Nephron progenitor cell (in vitro differentiated cells): ENCODE measurements at regions not wholly inside any gene's neighbourhood (a gene's known extent, or its start where the extent isn't known, plus 50 kb on each side); places are given as distances from the start of the nearest gene placed in this dataset.

ENCODE experiments used
- DNase-seq: peaks from one replicate; pipeline ENCODE4 v3.0.0; 2021
- H3K27ac Mint-ChIP-seq: 2 replicates; pipeline ENCODE4 v1.8.0; 2021; ENCODE audit warnings: mild to moderate bottlenecking, moderate library complexity, mixed read lengths
- H3K27me3 Mint-ChIP-seq: 2 replicates; pipeline ENCODE4 v1.8.0; 2021; ENCODE audit warnings: mild to moderate bottlenecking, low read depth, mixed read lengths; ENCODE audit not compliant: poor library complexity
- H3K36me3 Mint-ChIP-seq: 2 replicates; pipeline ENCODE4 v1.8.0; 2021; ENCODE audit warnings: low read depth, mixed read lengths
- H3K4me1 Mint-ChIP-seq: 2 replicates; pipeline ENCODE4 v1.8.0; 2021; ENCODE audit warnings: mixed read lengths
- H3K4me3 Mint-ChIP-seq: 2 replicates; pipeline ENCODE4 v1.8.0; 2021; ENCODE audit warnings: mild to moderate bottlenecking, moderate library complexity, mixed read lengths
- H3K9me3 Mint-ChIP-seq: 2 replicates; pipeline ENCODE4 v1.8.0; 2021; ENCODE audit warnings: mild to moderate bottlenecking, moderate library complexity, mixed read lengths
- TF ChIP-seq, protein P1 (sequence below): fragments of 200-600 bp; sonication (generic); IDR thresholded peaks from 2 replicates; pipeline ENCODE4 v1.5.0; 2021; ENCODE audit warnings: antibody characterized with exemption

DNA sequence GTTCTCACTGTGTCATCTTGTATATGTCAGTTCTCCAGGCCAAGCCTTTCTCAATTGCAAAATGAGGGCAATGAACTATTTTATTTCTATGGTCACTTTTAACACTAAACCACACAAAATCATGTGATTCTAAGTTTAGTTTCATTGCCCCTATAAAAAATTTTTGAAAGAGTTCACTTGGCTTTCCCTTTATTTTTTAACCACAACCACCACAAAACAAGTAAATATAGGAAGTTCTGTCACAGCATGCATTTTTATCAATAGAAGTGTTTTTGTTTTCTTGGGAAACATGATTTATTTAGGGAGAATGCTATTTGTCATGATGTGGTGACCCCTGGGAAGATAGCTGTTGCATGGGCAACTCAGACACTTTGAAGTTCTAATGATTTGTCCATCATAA, 169.1 kb downstream of the CSNK1G3 start:
- TF ChIP-seq, protein P1, sequence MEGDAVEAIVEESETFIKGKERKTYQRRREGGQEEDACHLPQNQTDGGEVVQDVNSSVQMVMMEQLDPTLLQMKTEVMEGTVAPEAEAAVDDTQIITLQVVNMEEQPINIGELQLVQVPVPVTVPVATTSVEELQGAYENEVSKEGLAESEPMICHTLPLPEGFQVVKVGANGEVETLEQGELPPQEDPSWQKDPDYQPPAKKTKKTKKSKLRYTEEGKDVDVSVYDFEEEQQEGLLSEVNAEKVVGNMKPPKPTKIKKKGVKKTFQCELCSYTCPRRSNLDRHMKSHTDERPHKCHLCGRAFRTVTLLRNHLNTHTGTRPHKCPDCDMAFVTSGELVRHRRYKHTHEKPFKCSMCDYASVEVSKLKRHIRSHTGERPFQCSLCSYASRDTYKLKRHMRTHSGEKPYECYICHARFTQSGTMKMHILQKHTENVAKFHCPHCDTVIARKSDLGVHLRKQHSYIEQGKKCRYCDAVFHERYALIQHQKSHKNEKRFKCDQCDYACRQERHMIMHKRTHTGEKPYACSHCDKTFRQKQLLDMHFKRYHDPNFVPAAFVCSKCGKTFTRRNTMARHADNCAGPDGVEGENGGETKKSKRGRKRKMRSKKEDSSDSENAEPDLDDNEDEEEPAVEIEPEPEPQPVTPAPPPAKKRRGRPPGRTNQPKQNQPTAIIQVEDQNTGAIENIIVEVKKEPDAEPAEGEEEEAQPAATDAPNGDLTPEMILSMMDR = no peak
- H3K27ac Mint-ChIP-seq = no peak overlapping the region
- H3K9me3 Mint-ChIP-seq = peaks cover 98% of the 10 kb centered on the region
- no peak for DNase-seq
- no peaks in the 10 kb centered on the region for H3K4me1 Mint-ChIP-seq
- no peak overlapping the region for H3K4me3 Mint-ChIP-seq
- H3K27me3 Mint-ChIP-seq = no peaks in the 10 kb centered on the region
- H3K36me3 Mint-ChIP-seq = peaks cover 69% of the 10 kb centered on the region

DNA sequence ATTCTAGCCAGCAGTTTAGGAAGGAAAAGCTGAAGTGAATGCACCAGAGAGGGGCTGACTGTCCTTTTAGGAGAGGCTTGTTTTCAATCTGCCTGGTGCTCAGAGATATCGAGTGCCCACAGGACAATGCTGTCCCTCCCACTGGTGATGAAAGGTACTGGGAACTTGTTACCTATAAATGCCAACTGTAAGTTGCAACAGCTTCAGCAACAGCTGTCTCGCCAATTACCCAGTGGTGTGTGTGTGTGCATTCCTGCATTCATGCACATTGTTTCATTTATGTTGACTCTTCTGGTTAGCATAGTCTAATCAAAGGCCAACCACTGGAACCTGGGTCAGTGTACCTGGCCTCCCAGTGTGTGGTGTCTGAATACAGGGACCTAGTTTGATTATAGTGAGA, 161.1 kb downstream of the CSNK1G3 start:
- Mint-ChIP-seq H3K4me1 (peaks cover 38% of the 10 kb centered on the region), H3K9me3 (peaks cover 42% of the 10 kb centered on the region), H3K27ac (peak overlapping the region; percentile 23), H3K4me3 (no peak overlapping the region), H3K36me3 (peaks cover 8% of the 10 kb centered on the region), H3K27me3 (no peaks in the 10 kb centered on the region)
- DNase-seq = no peak
- TF ChIP-seq, protein P1 = no peak

DNA sequence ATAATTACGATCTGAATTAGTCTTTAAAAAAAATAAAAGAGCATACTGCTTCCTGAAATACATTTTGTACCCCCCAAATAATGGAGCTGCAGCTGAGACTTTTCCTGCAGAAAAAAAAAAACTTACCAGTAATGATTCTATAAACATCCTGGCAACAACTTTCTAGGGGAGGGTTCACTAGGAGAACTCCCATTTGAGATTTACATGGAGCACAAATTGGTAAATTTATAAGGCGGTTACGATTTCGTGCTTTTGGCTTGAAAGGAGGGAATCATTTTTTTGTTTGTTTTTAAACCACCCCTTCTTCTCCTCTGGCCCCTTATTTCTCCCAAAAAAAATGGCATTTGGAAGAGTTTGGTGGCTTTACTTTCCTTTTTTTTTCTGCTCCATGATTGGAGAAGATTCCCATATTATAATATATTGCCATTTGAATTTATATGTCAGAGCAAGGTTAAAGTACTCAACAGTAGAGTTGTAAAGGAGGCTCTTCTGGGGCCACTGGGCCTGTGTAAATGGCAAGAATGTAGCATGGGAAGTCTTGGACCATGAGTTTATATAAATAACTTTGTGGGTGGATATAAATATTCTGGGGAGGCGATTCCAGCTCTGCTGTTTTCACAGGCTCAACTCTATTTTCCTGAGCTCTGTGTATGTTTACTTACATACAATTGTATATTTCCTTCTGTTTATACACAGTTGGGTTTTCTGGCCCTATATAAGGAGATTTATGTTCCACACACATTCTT, 159.9 kb downstream of the CSNK1G3 start:
- peaks cover 11% of the 10 kb centered on the region for H3K36me3 Mint-ChIP-seq
- TF ChIP-seq, protein P1 = no peak
- H3K4me1 Mint-ChIP-seq = peaks cover 38% of the 10 kb centered on the region
- no peak for DNase-seq
- H3K4me3 Mint-ChIP-seq = no peak overlapping the region
- no peak overlapping the region for H3K27ac Mint-ChIP-seq
- H3K9me3 Mint-ChIP-seq = peaks cover 41% of the 10 kb centered on the region
- no peaks in the 10 kb centered on the region for H3K27me3 Mint-ChIP-seq

DNA sequence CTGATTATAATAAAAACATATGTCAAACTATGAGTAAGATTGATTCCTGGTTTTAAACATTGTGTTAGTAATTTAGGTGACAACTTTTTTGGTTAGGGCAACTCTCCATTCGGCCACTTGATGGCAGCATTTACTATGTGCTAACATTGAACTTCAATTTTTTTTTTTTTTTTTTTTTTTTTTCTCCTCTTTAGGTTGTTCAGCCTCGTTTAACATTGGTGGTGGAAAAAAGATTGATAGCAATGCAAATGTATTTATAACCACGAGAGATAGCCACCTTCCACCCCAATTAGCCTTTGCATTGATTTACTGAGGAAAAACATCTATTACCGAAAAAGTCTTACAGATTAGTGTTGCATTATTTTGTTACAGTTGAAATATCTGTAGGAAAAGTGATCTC, 159.1 kb downstream of the CSNK1G3 start:
- Mint-ChIP-seq H3K4me1 (peaks cover 38% of the 10 kb centered on the region), H3K36me3 (peaks cover 17% of the 10 kb centered on the region), H3K27me3 (peaks cover 2% of the 10 kb centered on the region), H3K27ac (no peak overlapping the region), H3K9me3 (peaks cover 37% of the 10 kb centered on the region), H3K4me3 (peak overlapping the region; percentile 13)
- TF ChIP-seq, protein P1 = peak; percentile 88
- DNase-seq = peak; percentile 68
